SU-DHL-6 (cell line): ENCODE measurements at regions not wholly inside any gene's neighbourhood (a gene's known extent, or its start where the extent isn't known, plus 50 kb on each side); places are given as distances from the start of the nearest gene placed in this dataset.

Experiments used
- H2AFZ ChIP-seq: fragments of 200-600 bp; sonication (generic); 2 replicates; pipeline ENCODE4 v1.6.1; 2014; ENCODE audit warnings: low read depth, mild to moderate bottlenecking, moderate library complexity, mixed read lengths, antibody characterized with exemption, low read length; ENCODE audit not compliant: severe bottlenecking
- H3F3A ChIP-seq: fragments of 200-600 bp; shearing (Covaris generic); 2 replicates; pipeline ENCODE4 v1.6.0; 2016; ENCODE audit warnings: antibody characterized with exemption, mild to moderate bottlenecking; ENCODE audit not compliant: insufficient read depth
- H3K27ac ChIP-seq: fragments of 200-600 bp; sonication (generic); 2 replicates; pipeline ENCODE4 v1.5.1; 2016; ENCODE audit warnings: low read depth, mild to moderate bottlenecking, low read length, moderate library complexity, mixed read lengths
- H3K27me3 ChIP-seq: fragments of 200-600 bp; sonication (generic), shearing (Covaris generic); 2 replicates; pipeline ENCODE4 v1.6.0; 2014; ENCODE audit warnings: mild to moderate bottlenecking, low read length
- H3K36me3 ChIP-seq: fragments of 200-600 bp; sonication (generic); 2 replicates; pipeline ENCODE4 v1.6.1; 2014; ENCODE audit warnings: mild to moderate bottlenecking, low read length, mixed read lengths
- H3K4me2 ChIP-seq: fragments of 300-600, 200-600 bp; shearing (Covaris generic), sonication (generic); 2 replicates; pipeline ENCODE4 v1.6.0; 2014; ENCODE audit warnings: low read length, low read depth, mild to moderate bottlenecking; ENCODE audit not compliant: poor library complexity, severe bottlenecking
- H3K4me3 ChIP-seq: fragments of 200-600 bp; sonication (generic); 2 replicates; pipeline ENCODE4 v1.5.1; 2014; ENCODE audit warnings: antibody characterized with exemption, low read length, mild to moderate bottlenecking, mixed read lengths; ENCODE audit not compliant: insufficient read depth, poor library complexity, severe bottlenecking
- H3K79me2 ChIP-seq: fragments of 200-600 bp; sonication (generic); 2 replicates; pipeline ENCODE4 v1.6.1; 2014; ENCODE audit warnings: mild to moderate bottlenecking, low read length, moderate library complexity; ENCODE audit not compliant: insufficient read depth
- H3K9ac ChIP-seq: fragments of 200-600 bp; sonication (generic); 2 replicates; pipeline ENCODE4 v1.7.0; 2014; ENCODE audit warnings: mild to moderate bottlenecking, low read length
- H3K9me2 ChIP-seq: fragments of 200-600 bp; sonication (generic); replicated peaks from 2 replicates; pipeline ENCODE4 v1.6.1; 2014; ENCODE audit warnings: low read length; ENCODE audit not compliant: insufficient read depth
- H3K9me3 ChIP-seq: fragments of 200-600 bp; sonication (generic); 2 replicates; pipeline ENCODE4 v1.6.1; 2014; ENCODE audit warnings: low read length, mixed read lengths; ENCODE audit not compliant: insufficient read depth
- H4K20me1 ChIP-seq: fragments of 200-600 bp; sonication (generic); 2 replicates; pipeline ENCODE4 v1.6.1; 2014; ENCODE audit warnings: low read depth, mild to moderate bottlenecking, antibody characterized with exemption, low read length, moderate library complexity, mixed read lengths
- CTCF ChIP-seq: fragments of 200-600 bp; sonication (generic); IDR thresholded peaks from one replicate; pipeline ENCODE4 v1.5.1; 2017; ENCODE audit warnings: antibody characterized with exemption, mild to moderate bottlenecking, low read length, moderate library complexity; ENCODE audit not compliant: insufficient read depth, poor library complexity, severe bottlenecking
- EZH2phosphoT487 ChIP-seq: fragments of 200-600 bp; sonication (generic), shearing (Covaris generic); conservative IDR thresholded peaks from 2 replicates; pipeline ENCODE4 v1.6.1; 2018; ENCODE audit warnings: mild to moderate bottlenecking, antibody characterized with exemption, low read length, moderate library complexity, mixed read lengths

DNA sequence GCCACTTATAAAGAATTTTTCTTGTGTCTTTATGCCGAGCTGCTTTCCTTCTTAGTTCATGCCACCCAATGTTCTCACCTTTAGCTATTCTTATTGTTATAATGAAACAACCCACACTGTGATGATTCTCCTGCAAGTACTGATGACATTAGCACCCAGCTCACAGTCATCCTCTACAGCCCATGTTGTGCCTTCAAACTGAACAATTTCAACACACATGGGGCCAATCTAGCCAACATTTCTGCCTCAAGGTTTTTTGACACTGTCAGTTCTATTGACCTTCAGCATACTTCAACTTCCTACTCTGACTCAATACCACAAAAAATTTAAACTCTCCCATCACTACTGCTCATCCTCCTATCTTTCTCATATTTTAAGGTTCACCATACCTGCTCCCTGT, 752.4 kb downstream of the FGF9 start:
- H4K20me1 ChIP-seq, result no peaks in the 10 kb centered on the region
- H3K4me3 ChIP-seq, result no peak overlapping the region
- H3K27ac ChIP-seq, result no peak overlapping the region
- H3K36me3 ChIP-seq, result no peaks in the 10 kb centered on the region
- H3K9me3 ChIP-seq, result no peaks in the 10 kb centered on the region
- no peaks in the 10 kb centered on the region for H3F3A ChIP-seq
- no peaks in the 10 kb centered on the region for H3K9me2 ChIP-seq
- no peak overlapping the region for H3K9ac ChIP-seq
- no peak for TF ChIP-seq CTCF
- no peaks in the 10 kb centered on the region for H3K79me2 ChIP-seq
- H3K4me2 ChIP-seq, result no peak overlapping the region
- H2AFZ ChIP-seq, result no peak overlapping the region
- no peaks in the 10 kb centered on the region for H3K27me3 ChIP-seq

DNA sequence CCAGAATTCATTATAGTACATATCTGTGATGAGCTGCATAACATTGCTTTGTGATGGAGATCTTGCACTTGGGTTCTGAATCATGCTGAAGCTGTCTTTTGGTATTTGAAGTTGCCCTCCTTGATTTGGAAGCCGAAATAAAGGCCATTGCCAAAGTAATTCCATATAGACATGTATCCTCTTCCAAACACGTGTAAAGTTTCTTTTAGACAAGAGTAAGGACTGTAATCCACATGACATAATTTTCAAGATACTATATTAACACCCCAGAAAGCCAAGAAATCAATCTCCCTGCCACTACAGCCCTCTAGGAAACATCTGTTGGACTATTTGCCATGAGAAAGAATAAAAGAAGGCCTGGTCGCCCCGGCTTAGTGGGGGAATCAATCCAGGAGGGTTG, 754.2 kb downstream of the FGF9 start:
- no peak overlapping the region for H2AFZ ChIP-seq
- no peak overlapping the region for H3K9ac ChIP-seq
- no peaks in the 10 kb centered on the region for H3K36me3 ChIP-seq
- no peaks in the 10 kb centered on the region for H3K9me3 ChIP-seq
- no peaks in the 10 kb centered on the region for H4K20me1 ChIP-seq
- no peaks in the 10 kb centered on the region for H3K9me2 ChIP-seq
- H3K27me3 ChIP-seq, result no peaks in the 10 kb centered on the region
- TF ChIP-seq CTCF, result no peak
- TF ChIP-seq EZH2phosphoT487, result no peak
- no peaks in the 10 kb centered on the region for H3K79me2 ChIP-seq
- no peak overlapping the region for H3K4me3 ChIP-seq
- H3K27ac ChIP-seq, result no peak overlapping the region
- no peak overlapping the region for H3K4me2 ChIP-seq
- H3F3A ChIP-seq, result no peaks in the 10 kb centered on the region

- Histone ChIP-seq H3K4me3 (no peak overlapping the region), H3K79me2 (no peaks in the 10 kb centered on the region), H3K36me3 (no peaks in the 10 kb centered on the region), H3K27ac (no peak overlapping the region), H3K4me2 (no peak overlapping the region), H3K9me2 (no peaks in the 10 kb centered on the region), H3K27me3 (no peaks in the 10 kb centered on the region), H3K9me3 (no peaks in the 10 kb centered on the region), H3K9ac (no peak overlapping the region), H3F3A (no peaks in the 10 kb centered on the region), H4K20me1 (no peaks in the 10 kb centered on the region), H2AFZ (no peak overlapping the region)
- TF ChIP-seq EZH2phosphoT487 (no peak), CTCF (no peak)
These were observed 753.7 kb upstream of the SGCG start for GRCh38 chr13:22427066-22427465.

- no peak overlapping the region for H3K4me3 ChIP-seq
- H3K9ac ChIP-seq, result no peak overlapping the region
- TF ChIP-seq CTCF (no peak), EZH2phosphoT487 (no peak)
- no peak overlapping the region for H3K4me2 ChIP-seq
- no peaks in the 10 kb centered on the region for H3F3A ChIP-seq
- no peaks in the 10 kb centered on the region for H3K79me2 ChIP-seq
- no peaks in the 10 kb centered on the region for H3K36me3 ChIP-seq
- no peaks in the 10 kb centered on the region for H3K27me3 ChIP-seq
- no peaks in the 10 kb centered on the region for H3K9me2 ChIP-seq
- H3K9me3 ChIP-seq, result no peaks in the 10 kb centered on the region
- H3K27ac ChIP-seq, result no peak overlapping the region
- no peaks in the 10 kb centered on the region for H4K20me1 ChIP-seq
- no peak overlapping the region for H2AFZ ChIP-seq
These were observed 753.0 kb upstream of the SGCG start for GRCh38 chr13:22427783-22428182.
